SHP77 treated with DMSO at 0.1 percent for 48 hours (cell line): ENCODE measurements at regions not wholly inside any gene's neighbourhood (a gene's known extent, or its start where the extent isn't known, plus 50 kb on each side); places are given as distances from the start of the nearest gene placed in this dataset.
A peak's percentile ranks its signal among the peaks of the same experiment; 100 is the strongest.

Source experiments
- DNase-seq: peaks from one replicate; lab custom pipeline; 2025; lab: John Stamatoyannopoulos, UW

DNA sequence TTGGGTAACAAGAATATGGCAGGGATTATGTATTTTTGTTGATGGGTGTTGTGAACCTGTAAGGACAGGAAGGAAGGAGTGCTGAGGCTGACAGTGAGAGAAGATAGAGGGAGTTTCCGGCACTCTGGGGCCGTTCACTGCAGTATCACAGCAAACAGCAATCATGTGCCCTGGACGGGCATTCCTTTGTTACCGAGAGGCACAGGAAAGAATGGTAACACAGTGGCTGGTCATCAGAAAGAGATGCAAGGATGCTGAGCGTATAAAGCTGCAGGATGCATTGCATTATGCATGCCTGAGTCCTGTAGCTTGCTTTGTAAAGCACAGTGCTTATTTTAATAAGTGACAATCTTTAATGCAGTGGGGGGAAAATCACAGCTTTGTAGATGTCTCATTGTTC lies 286.8 kb downstream of the RPS24 start:
- DNase-seq: no peak

- DNase-seq: no peak
These were observed 287.3 kb downstream of the RPS24 start for GRCh38 chr10:78321000-78321399.

DNA sequence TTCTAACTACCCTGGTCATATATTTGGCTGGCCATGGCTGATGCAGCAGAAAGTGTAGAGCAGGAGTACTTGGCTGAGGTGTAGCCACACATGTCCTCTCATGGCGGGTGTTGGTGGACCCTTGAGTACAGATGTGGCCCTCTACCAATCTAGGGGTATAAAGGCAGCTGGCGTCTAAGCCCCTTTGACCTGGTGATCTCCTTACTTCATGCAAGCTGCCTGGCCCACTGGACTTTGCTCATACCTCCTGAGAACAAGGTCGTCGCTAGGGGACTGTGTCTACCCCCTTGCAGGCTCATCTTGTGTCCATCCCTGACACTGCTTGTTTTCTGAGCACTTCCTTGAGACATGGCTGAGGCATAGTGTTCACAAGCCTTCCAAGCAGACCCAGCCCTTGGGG lies 287.8 kb downstream of the RPS24 start:
- DNase-seq: no peak

- no peak for DNase-seq
These were observed 292.7 kb downstream of the RPS24 start for GRCh38 chr10:78326372-78326771.

DNA sequence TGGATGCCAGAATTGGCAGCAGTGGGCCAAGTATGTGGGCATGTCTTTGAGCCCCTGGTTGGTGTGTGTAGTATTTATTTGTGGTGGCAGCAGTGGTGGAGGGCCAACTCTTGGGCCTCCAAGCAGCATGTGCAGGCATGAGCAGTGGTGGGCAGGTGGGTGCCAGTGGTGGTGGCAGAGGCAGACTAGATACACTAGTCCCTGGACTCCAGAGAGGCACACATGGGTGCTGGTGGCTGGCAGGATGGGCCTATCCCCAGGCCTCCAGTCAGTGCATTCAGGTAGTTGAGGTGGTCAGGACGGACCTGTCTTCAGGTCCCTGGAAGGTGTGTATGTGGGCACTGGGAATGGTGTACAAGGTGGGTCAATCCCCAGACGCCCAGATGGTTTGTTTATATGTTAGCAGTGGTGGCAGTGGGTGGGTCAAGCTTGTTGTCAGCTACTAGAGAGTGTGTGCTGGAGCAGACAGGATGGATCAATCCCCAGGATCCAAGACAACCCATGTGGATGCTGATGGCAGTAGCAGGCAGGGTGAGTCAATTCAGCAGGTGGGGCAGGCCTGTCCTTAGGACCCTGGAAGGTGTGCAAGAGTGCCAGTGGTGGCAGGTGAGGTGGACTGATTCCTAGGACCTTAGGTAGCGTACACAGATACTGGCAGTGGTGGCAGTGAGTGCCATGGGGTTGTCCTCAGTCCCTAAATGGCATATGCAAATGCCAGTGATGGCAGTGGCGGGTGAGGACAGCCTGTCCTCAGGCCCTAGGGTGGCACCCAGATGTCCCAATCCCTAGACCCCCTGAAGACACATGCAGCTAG lies 294.3 kb downstream of the RPS24 start:
- DNase-seq: no peak

DNA sequence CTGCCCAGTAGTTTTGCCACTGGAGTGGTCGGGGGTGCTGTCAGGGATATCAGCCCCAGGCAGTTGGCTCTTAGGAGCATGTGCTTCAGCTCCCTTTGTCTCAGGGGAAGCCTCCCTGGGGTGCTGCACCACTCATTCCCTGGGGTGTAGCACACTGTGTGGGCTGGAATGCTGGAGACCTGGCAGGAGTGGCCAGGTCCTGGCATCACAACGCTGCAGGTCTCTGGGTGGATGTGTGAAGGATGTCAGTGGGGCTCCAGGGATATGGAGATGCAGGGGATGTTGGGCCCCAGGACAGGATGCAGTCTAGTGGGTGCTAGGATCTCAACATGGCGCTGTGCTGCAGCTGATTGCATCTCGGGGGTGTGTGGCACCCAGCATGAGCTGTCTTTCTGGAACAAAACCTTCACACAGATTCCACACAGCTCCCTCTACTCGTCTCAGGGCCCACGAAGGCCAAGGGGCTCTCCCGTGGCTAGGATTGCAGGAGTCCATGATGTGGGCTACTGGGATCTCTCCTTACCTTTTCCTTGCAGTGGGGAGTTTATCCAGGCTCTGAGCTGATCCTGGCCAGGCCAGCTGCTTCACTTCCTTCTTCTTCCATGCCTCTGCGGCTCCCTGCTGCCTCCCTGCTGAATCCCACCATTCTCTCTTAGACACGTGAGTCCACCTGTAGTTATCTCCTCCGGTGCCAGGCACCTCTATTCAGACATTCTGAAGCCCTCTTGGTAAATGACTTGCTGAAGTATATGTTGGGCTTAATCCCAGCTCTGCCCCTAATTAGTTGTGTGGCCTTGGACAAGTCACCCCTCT lies 295.1 kb downstream of the RPS24 start:
- DNase-seq: no peak

- DNase-seq: no peak
These were observed 297.2 kb downstream of the RPS24 start for GRCh38 chr10:78330884-78331283.

DNA sequence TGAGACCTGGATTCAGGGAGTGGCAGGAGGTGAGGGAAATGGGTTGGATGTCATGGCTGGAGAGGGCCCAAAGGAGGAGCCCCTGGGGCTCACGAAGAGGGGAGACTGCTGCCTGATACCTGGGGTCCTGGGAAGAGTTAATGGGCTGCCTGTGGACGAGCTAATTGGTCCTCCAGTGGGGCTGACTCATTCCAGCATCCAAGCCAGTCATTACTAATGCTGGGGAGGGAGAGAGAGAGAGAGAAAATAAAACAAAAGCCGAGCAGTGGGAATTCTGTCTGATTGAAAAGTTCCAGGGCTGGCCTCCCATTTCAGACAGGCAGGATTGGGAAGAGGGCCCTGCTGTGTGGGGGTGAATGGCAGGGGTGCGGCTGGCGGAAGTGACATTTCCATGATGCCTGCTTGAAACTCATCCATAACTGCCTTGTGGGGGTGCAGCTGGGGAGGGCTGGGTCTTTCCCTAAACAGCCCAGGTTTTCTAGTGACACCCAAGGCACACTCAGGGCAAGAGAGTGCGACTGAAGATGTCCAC lies 297.8 kb downstream of the RPS24 start:
- no peak for DNase-seq

GRCh38 chr10:78332012-78332411 lies 298.3 kb downstream of the RPS24 start:
- DNase-seq: no peak

- no peak for DNase-seq
These were observed 299.0 kb downstream of the RPS24 start for GRCh38 chr10:78332657-78333056.

DNA sequence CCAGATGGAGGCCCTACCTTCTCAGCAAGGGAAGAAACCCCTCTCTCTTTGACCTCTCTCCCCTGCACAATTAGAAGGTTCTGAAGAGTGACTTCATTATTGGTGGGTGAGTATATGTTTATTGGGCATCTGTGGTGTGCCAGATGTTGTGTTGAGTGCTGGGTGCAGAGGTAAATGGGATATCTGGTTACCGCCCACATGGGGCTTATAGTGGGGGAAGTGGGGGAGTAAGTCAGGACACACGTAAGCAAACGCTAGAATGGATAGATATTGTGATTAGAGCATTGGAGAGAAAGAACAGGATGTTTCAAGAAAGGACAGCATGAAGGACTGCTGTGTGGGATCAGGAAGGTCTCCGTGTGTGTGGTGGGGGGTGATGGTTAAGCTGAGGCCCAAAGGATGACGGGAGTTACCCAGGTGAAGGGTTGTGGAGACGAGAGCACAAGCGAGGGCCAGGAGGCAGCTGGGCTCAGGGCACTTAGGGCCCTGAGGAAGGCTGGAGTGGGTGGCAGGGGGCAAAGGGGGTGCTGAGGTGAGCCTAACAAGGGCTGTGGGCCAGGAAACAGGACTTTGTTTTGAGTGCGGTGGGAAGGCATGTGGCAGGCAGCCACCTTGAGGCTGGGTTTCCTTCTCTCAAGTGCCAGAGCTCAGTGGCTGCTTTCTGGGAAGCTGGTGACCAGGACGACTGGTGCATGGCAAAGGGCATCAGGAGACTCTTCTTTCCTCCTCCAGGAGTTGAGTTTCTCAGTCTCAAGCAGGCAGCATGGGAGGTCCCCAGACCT lies 299.9 kb downstream of the RPS24 start:
- no peak for DNase-seq

DNA sequence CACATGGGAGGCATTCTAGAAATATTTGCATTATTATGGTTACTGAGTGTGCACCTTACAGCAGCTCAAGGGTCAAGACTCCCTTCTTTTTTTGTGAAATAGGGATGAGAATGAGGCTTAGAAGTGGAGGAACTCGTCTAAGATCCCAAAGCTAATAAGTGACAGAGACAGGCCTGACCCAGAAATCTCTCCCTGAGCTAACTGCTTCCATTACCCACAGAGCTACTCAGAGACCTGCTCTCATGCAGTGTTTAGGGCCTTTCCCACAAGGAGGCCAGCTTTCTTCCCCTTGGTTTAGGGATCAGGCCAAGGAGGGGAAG lies 301.7 kb downstream of the RPS24 start:
- no peak for DNase-seq

DNA sequence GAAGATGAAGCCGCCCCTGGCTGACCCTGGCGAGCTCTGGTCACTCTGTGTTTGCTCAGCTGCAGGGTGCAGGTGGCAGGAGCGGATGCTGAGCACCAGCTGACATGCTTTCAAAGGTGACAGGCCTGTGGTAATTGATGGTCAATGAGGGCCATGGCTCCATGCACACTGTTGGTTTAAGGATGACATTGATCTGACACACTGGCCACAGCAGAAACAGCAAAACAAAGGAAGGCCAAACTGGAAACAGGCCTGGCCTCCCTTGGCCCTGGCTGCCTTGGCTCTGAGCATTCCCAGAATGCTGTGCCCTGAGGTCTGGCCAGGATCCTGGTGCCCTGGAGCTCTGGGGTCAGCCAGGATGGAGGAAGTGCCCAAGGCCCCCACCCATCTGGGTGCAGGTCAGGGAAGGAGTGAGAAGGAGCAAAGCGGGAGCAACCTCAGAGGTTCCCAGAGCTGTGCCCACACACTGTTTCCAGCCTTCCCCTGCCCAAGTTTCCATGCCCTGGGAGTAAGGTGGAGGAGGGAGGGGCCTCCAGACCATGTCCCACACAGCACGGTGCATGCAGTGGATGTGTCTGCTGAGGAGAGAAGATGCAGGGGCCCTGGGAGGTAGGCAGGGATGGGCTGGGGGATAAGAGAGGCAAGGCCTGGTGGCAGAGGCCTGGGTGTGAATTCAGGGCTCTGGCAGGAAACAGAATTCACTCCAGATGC lies 302.2 kb downstream of the RPS24 start:
- peak; percentile 38 for DNase-seq

- no peak for DNase-seq
These were observed 302.7 kb downstream of the RPS24 start for GRCh38 chr10:78336402-78336791.

DNA sequence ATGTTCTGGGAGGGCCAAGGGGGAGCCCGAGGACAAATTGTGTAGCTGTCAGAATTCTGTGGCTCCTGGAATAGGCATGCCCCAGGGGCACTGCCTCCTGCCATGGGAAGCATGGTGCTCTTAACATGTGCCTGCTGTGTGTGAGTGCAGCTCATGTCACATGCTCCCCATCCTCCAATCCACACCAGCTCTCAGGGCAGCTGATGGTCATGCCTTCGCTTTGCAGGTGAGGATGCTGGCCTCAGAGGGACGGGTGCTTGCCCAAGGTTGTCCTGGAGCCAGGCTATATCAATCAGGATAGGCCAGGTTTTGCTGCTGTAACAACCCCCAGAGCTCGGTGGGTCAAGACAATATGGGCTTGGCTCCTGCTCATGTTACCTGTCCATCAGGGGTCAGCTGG lies 303.4 kb downstream of the RPS24 start:
- DNase-seq: no peak

DNA sequence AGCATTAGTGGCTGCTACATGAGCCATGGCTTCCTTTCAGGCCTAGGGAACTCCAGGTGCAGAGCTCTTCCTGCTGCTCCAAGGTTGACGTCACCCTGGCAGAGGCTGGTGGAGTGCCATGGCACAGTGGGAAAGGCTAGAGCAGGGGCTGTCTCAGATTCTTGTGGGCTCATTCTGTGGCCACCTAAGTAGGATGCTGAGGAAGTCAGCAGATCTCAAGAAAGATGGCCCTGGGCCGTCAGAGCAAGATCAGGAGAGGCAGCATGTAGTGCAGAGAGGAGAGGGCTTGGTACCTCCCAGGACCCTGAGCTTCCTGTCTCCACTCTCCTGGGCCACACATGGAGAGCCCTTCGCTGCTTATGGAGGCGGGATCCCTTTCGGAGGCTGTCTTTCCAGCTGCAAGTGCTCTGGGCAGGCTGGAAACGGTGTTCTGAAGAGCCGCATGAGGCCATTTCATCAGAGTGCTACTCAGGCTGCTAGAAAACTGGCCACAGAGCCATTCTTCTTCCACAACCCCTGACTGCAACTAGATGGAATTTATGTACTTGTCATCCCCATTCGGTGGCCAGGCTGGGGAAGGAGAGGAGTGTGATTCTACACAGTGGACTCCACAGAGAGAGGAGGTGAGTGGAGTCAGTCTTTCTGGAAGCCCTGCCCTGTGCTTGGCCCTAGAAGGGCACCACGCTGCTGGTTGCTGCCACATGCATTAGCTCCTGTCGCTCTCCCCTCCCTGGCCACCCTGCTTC lies 304.2 kb downstream of the RPS24 start:
- peak; percentile 12 for DNase-seq

DNA sequence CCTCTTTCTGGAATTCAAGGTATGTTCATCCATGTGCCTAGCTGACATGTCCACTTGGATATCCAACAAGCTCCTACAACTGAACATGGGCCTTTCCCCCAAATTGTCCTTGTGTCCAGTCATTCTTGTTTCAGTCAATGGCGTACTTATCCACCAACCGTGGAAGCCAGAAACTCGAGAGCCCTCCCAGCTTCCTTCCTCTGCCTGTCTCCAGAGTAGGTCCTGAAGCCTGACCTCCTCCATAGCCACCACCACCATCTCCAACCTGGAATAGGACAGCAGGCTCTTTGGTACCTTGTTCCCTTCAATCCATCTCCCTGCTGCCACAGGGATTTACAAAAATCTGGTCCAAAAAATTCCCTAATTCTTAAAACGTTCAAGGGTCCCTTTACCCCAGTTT lies 305.1 kb downstream of the RPS24 start:
- no peak for DNase-seq

- no peak for DNase-seq
These were observed 305.6 kb downstream of the RPS24 start for GRCh38 chr10:78339251-78339650.

- no peak for DNase-seq
These were observed 308.4 kb downstream of the RPS24 start for GRCh38 chr10:78341953-78342614.

DNA sequence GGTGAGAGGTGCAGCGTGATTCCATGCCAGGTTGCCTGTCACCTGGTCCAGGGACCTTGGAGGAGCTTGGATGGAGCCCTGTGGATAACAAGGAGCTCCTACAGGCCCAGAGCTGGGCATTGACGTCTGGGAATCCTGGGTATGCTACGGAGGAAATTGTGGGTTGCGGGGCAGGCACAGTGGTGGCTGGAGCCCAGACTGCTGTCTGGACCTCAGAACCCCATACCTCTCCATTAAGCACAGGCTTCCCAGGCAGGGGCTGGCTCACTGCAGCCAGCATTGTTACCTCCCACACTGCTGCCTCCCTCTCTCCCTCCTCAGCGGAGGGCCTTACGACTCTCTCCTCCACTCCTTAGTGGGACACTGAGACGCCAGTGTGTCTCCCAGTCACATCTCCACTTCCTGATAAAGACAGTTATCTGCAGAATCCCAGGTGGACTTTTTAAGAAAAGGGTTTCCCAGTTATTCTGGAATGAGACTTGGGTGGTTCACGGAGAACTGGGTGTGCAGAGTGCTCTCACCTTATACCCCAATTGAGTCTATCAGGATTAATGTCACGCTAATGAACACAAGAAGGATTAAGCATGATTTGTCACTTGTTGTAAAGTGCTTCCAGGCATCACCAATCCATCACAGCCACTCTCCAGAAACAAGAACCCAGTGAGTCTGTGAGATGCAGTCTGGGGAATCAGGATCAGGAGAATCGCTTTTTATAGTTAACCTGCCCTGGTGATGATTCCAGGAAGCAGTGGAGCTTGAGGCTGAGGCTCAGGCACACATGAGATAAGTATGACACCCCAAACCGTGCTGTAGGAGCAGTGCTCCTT lies 309.4 kb downstream of the RPS24 start:
- no peak for DNase-seq
